WERI-Rb-1 (cell line): ENCODE measurements at regions not wholly inside any gene's neighbourhood (a gene's known extent, or its start where the extent isn't known, plus 50 kb on each side); places are given as distances from the start of the nearest gene placed in this dataset.

Experiments used
- DNase-seq: peaks from one replicate; pipeline ENCODE4 v3.0.0-alpha.2; 2020
- H3K27ac ChIP-seq: fragments of 250-450 bp; sonication (Bioruptor Pico); 2 replicates; pipeline ENCODE4 v1.5.1; 2020; ENCODE audit warnings: mild to moderate bottlenecking, moderate library complexity
- H3K27me3 ChIP-seq: fragments of 250-450 bp; sonication (Bioruptor Pico); 2 replicates; pipeline ENCODE4 v1.5.1; 2021; ENCODE audit warnings: mild to moderate bottlenecking, low read depth, moderate library complexity; ENCODE audit not compliant: insufficient read depth, severe bottlenecking
- H3K36me3 ChIP-seq: fragments of 250-450 bp; sonication (Bioruptor Pico); 2 replicates; pipeline ENCODE4 v1.5.1; 2020; ENCODE audit warnings: mild to moderate bottlenecking, moderate library complexity
- H3K4me3 ChIP-seq: 2 replicates; pipeline ENCODE4 v1.5.1; 2011; ENCODE audit warnings: low read depth, mild to moderate bottlenecking, control low read depth, low read length
- H3K9me3 ChIP-seq: fragments of 250-450 bp; sonication (Bioruptor Pico); 2 replicates; pipeline ENCODE4 v1.5.1; 2021; ENCODE audit warnings: mild to moderate bottlenecking, moderate library complexity; ENCODE audit not compliant: severe bottlenecking
- TF ChIP-seq, protein P1 (sequence below): IDR thresholded peaks from 2 replicates; pipeline ENCODE4 v1.5.1; 2011; ENCODE audit warnings: low read depth, mild to moderate bottlenecking, control low read depth, inconsistent platforms, low read length

DNA sequence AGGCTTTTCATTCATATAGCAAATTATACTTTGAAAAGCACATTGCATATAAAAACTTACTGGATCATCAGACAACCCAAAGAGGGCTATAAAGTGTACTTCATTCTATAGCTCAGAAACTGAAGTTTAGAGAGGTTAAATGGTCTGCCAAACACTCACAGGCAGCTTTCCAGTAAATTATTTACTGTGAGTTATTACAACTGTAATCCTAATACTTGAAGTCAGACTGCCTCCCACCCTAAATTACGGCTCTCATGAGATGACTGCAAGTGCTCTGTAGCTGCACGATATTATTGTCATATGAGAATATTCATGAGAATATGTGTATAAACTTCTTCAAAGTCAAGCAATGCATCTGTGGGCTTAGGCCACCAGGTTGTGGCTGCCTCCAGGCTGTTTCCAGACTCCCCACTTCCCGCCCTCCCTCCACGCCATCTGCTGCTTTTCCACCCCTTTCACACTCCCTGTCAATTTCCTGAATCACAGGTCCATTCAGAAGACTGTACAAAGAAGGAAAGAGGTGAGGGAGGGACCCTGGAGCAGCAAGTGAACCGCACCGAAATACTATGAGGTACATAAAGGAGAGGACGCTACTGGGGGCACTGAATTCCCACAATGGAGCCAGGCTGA lies 111.1 kb upstream of the SPOPL start:
- Histone ChIP-seq H3K27me3 (no peaks in the 10 kb centered on the region), H3K36me3 (no peaks in the 10 kb centered on the region), H3K4me3 (no peak overlapping the region), H3K9me3 (no peaks in the 10 kb centered on the region), H3K27ac (no peak overlapping the region)
- peak; percentile 46 for DNase-seq
- TF ChIP-seq, protein P1, sequence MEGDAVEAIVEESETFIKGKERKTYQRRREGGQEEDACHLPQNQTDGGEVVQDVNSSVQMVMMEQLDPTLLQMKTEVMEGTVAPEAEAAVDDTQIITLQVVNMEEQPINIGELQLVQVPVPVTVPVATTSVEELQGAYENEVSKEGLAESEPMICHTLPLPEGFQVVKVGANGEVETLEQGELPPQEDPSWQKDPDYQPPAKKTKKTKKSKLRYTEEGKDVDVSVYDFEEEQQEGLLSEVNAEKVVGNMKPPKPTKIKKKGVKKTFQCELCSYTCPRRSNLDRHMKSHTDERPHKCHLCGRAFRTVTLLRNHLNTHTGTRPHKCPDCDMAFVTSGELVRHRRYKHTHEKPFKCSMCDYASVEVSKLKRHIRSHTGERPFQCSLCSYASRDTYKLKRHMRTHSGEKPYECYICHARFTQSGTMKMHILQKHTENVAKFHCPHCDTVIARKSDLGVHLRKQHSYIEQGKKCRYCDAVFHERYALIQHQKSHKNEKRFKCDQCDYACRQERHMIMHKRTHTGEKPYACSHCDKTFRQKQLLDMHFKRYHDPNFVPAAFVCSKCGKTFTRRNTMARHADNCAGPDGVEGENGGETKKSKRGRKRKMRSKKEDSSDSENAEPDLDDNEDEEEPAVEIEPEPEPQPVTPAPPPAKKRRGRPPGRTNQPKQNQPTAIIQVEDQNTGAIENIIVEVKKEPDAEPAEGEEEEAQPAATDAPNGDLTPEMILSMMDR: no peak

DNA sequence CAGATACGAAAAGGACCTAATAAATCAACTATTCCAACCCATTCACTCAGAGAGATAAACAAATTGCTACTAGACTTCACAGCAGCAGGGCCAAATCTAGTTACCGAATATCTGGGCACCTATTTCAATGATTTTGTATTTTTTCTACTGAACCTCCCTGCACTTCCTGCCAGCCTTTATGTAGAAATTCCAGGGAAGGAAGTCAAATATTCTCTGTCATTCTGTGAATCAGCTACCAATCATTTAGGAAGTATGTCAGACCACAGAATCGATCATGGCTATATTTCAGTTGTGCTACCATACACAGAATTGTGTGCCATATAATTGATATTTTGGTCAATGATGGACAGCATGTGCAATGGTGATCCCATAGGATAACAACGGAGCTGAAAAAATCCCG lies 109.6 kb upstream of the SPOPL start:
- H3K36me3 ChIP-seq: no peaks in the 10 kb centered on the region
- TF ChIP-seq, protein P1: no peak
- H3K27me3 ChIP-seq: no peaks in the 10 kb centered on the region
- no peak overlapping the region for H3K4me3 ChIP-seq
- H3K9me3 ChIP-seq: no peaks in the 10 kb centered on the region
- H3K27ac ChIP-seq: no peak overlapping the region
- DNase-seq: no peak

DNA sequence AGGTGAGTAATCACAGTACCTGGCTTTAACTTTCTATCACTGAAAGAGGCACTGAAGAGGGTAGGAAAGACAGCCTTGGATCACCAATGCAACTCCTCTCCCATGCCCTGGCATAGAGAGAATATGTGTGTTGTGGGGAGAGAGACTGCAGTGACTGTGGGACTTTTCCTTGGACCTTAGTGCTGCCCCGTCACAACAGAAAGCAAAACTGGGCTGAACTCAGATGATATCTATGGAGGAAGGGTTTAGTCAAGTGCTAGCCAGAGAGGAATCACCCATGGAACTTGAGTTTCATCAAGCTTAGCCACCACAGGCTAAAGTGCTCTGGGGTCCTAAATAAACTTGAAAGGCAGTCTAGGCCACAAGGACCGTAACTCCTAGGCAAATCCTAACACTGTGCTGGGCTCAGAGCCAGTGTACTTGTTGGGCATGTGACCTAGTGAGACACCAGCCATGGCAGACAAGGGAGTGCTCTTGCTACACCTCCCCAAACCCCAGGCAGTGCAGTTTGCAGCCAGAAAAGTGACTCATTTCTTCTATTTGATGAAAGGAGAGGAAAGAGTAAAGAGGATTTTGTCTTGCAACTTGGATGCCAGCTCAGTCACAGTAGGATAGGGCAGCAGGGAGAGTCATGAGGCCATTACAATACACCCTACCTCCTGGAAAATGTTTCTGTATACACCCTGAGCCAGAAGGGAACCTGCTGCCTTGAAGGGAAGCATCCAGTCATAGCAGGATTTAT lies 105.8 kb upstream of the SPOPL start:
- TF ChIP-seq, protein P1: no peak
- Histone ChIP-seq H3K9me3 (no peaks in the 10 kb centered on the region), H3K36me3 (no peaks in the 10 kb centered on the region), H3K4me3 (no peak overlapping the region), H3K27ac (no peak overlapping the region), H3K27me3 (no peaks in the 10 kb centered on the region)
- DNase-seq: no peak

DNA sequence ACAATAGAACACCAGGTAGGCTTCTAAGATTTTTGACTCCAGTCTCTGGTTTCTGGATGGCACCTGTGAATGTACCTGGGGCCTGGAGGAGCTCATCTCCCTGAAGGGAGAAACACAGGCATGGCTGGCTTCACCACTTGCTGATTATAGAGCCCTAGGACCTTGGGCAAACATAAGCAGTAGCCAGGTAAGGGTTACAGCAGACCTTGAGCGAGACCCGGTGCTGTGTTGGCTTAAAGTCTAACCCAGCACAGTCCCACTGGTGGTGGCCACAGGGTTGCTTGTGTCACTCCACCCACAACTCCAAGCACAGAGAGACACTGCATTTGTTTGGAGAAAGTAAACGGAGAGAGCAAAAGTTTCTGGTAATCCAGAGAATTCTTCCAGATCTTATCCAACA lies 104.7 kb upstream of the SPOPL start:
- no peaks in the 10 kb centered on the region for H3K9me3 ChIP-seq
- no peaks in the 10 kb centered on the region for H3K36me3 ChIP-seq
- TF ChIP-seq, protein P1: no peak
- H3K27me3 ChIP-seq: no peaks in the 10 kb centered on the region
- DNase-seq: no peak
- H3K27ac ChIP-seq: no peak overlapping the region
- no peak overlapping the region for H3K4me3 ChIP-seq

DNA sequence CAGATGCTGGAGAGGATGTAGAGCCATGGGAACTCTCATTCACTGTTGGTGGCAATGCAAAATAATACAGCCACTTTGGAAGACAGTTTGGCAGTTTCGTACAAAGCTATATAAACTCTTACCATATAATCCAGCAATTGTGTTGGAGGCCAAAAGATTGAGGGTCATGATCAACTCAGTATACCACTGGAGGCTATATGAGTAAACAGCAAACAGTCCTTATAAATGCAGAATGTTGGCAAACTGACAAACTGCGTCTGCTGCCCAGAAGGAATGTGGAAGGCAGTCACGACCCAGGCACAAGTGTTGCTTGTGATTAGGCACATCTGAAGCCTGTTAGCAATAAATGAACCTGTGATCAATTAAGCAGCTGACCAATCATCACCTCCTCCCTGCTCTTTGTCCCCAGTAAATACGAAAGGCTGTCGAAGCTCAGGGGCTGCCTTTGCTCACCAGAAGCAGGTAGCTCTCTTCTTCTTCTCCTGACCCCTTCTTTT lies 98.1 kb upstream of the SPOPL start:
- H3K36me3 ChIP-seq: no peaks in the 10 kb centered on the region
- no peaks in the 10 kb centered on the region for H3K9me3 ChIP-seq
- TF ChIP-seq, protein P1: no peak
- H3K27ac ChIP-seq: no peak overlapping the region
- DNase-seq: no peak
- H3K27me3 ChIP-seq: no peaks in the 10 kb centered on the region
- H3K4me3 ChIP-seq: no peak overlapping the region
